ENCODE measurements at regions not wholly inside any gene's neighbourhood (a gene's known extent, or its start where the extent isn't known, plus 50 kb on each side); places are given as distances from the start of the nearest gene placed in this dataset.
"Not testable (repeated sequence)": the region's sequence is repeated elsewhere in the genome, so short reads cannot be mapped to it uniquely, and the experiment has no call there.

- no peak for DNase-seq (ENCODE audit: low read depth)
Observed at GRCh38 chr10:3659203-3659917, 125.6 kb downstream of the KLF6 start.

- no peak for DNase-seq (ENCODE audit: low read depth)
Observed at GRCh38 chr10:3658766-3659165, 126.2 kb downstream of the KLF6 start.

- DNase-seq (ENCODE audit: low read depth): no peak
Observed at GRCh38 chr10:3656214-3656613, 128.8 kb downstream of the KLF6 start.

GRCh38 chr10:3655528-3655927, 129.5 kb downstream of the KLF6 start:
- DNase-seq (ENCODE audit: low read depth): no peak

- DNase-seq (ENCODE audit: low read depth): no peak
Observed at GRCh38 chr10:3654980-3655379, 130.0 kb downstream of the KLF6 start.

GRCh38 chr10:3654496-3654895, 130.5 kb downstream of the KLF6 start:
- no peak for DNase-seq (ENCODE audit: low read depth)

GRCh38 chr10:3653303-3653702, 131.7 kb downstream of the KLF6 start:
- DNase-seq (ENCODE audit: low read depth): not testable (repeated sequence)

GRCh38 chr10:3652886-3653285, 132.1 kb downstream of the KLF6 start:
- no peak for DNase-seq (ENCODE audit: low read depth)

GRCh38 chr10:3651969-3652653, 132.9 kb downstream of the KLF6 start:
- no peak for DNase-seq (ENCODE audit: low read depth)

GRCh38 chr10:3648576-3648975, 136.4 kb downstream of the KLF6 start:
- no peak for DNase-seq (ENCODE audit: low read depth)

GRCh38 chr10:3648170-3648569, 136.8 kb downstream of the KLF6 start:
- no peak for DNase-seq (ENCODE audit: low read depth)

GRCh38 chr10:3647074-3647473, 137.9 kb downstream of the KLF6 start:
- no peak for DNase-seq (ENCODE audit: low read depth)

- DNase-seq (ENCODE audit: low read depth): no peak
Observed at GRCh38 chr10:3645406-3645805, 139.6 kb downstream of the KLF6 start.

GRCh38 chr10:3640816-3641215, 144.2 kb downstream of the KLF6 start:
- DNase-seq (ENCODE audit: low read depth): no peak

GRCh38 chr10:3639546-3639945, 145.5 kb downstream of the KLF6 start:
- no peak for DNase-seq (ENCODE audit: low read depth)

- DNase-seq (ENCODE audit: low read depth): no peak
Observed at GRCh38 chr10:3636356-3637181, 148.4 kb downstream of the KLF6 start.

GRCh38 chr10:3635697-3636096, 149.3 kb downstream of the KLF6 start:
- DNase-seq (ENCODE audit: low read depth): no peak

GRCh38 chr10:3635211-3635671, 149.8 kb downstream of the KLF6 start:
- DNase-seq (ENCODE audit: low read depth): no peak

GRCh38 chr10:3634646-3635045, 150.4 kb downstream of the KLF6 start:
- DNase-seq (ENCODE audit: low read depth): not testable (repeated sequence)

GRCh38 chr10:3631701-3632330, 153.2 kb downstream of the KLF6 start:
- no peak for DNase-seq (ENCODE audit: low read depth)

- no peak for DNase-seq (ENCODE audit: low read depth)
Observed at GRCh38 chr10:3631291-3631690, 153.7 kb downstream of the KLF6 start.
